ENCODE measurements at regions not wholly inside any gene's neighbourhood (a gene's known extent, or its start where the extent isn't known, plus 50 kb on each side); places are given as distances from the start of the nearest gene placed in this dataset.

- H3K27ac ChIP-seq (ENCODE audit: low read depth in 1 of 2, low read length in 2 of 2), result no peak overlapping the region
- H3K36me3 ChIP-seq (ENCODE audit: control insufficient read depth in 4 of 4, insufficient read depth in 3 of 4, low read depth in 1 of 4, low read length in 3 of 4), result no peaks in the 10 kb centered on the region
- no peak overlapping the region for H3K4me3 ChIP-seq (ENCODE audit: low read depth in 1 of 3, low read length in 3 of 3)
- no peak overlapping the region for H3K9ac ChIP-seq (ENCODE audit: low read depth in 1 of 2, low read length in 2 of 2)
- H3K4me1 ChIP-seq (ENCODE audit: control insufficient read depth in 4 of 4, insufficient read depth in 4 of 4, low read length in 3 of 4), result no peaks in the 10 kb centered on the region
- DNase-seq (ENCODE audit: low spot score), result no peak
- H3K9me3 ChIP-seq (ENCODE audit: control insufficient read depth in 4 of 4, low read length in 3 of 4), result peaks cover 0 to 2% (median 0%) of the 10 kb centered on the region in 4 donors
- TF ChIP-seq ZBTB33 (IDR thresholded peaks at IDR 0.05) (no peak), RXRA (IDR thresholded peaks at IDR 0.05) (no peak)
- peaks cover 0 to 2% (median 0%) of the 10 kb centered on the region in 4 donors for H3K27me3 ChIP-seq (ENCODE audit: control insufficient read depth in 4 of 4, insufficient read depth in 4 of 4, low read length in 3 of 4)
- 81% methylated on average over 12 of the region's 12 CpGs for WGBS
These were observed 476.8 kb upstream of the ADARB2 start for GRCh38 chr10:2214092-2214491.

- Histone ChIP-seq H3K27ac (ENCODE audit: low read depth in 1 of 2, low read length in 2 of 2) (no peak overlapping the region), H3K9ac (ENCODE audit: low read depth in 1 of 2, low read length in 2 of 2) (no peak overlapping the region), H3K4me3 (ENCODE audit: low read depth in 1 of 3, low read length in 3 of 3) (no peak overlapping the region), H3K36me3 (ENCODE audit: control insufficient read depth in 4 of 4, insufficient read depth in 3 of 4, low read depth in 1 of 4, low read length in 3 of 4) (no peaks in the 10 kb centered on the region), H3K4me1 (ENCODE audit: control insufficient read depth in 4 of 4, insufficient read depth in 4 of 4, low read length in 3 of 4) (no peaks in the 10 kb centered on the region), H3K27me3 (ENCODE audit: control insufficient read depth in 4 of 4, insufficient read depth in 4 of 4, low read length in 3 of 4) (peaks cover 0 to 2% (median 0%) of the 10 kb centered on the region in 4 donors), H3K9me3 (ENCODE audit: control insufficient read depth in 4 of 4, low read length in 3 of 4) (peaks cover 0 to 2% (median 0%) of the 10 kb centered on the region in 4 donors)
- WGBS, result 74% methylated on average over 11 of the region's 11 CpGs
- no peak for TF ChIP-seq RXRA (IDR thresholded peaks at IDR 0.05)
- TF ChIP-seq NR2F2 (IDR thresholded peaks at IDR 0.05), result no peak
- no peak for TF ChIP-seq JUND (IDR thresholded peaks at IDR 0.05)
- TF ChIP-seq ZBTB33 (IDR thresholded peaks at IDR 0.05), result no peak
- no peak for DNase-seq (ENCODE audit: low spot score)
These were observed 475.0 kb upstream of the ADARB2 start for GRCh38 chr10:2212244-2212834.

- H3K4me3 ChIP-seq (ENCODE audit: low read depth in 1 of 3, low read length in 3 of 3), result no peak overlapping the region
- peaks cover 0 to 2% (median 0%) of the 10 kb centered on the region in 4 donors for H3K27me3 ChIP-seq (ENCODE audit: control insufficient read depth in 4 of 4, insufficient read depth in 4 of 4, low read length in 3 of 4)
- H3K36me3 ChIP-seq (ENCODE audit: control insufficient read depth in 4 of 4, insufficient read depth in 3 of 4, low read depth in 1 of 4, low read length in 3 of 4), result no peaks in the 10 kb centered on the region
- TF ChIP-seq NR2F2 (IDR thresholded peaks at IDR 0.05), result no peak
- no peak for TF ChIP-seq JUND (IDR thresholded peaks at IDR 0.05)
- TF ChIP-seq FOXA1 (IDR thresholded peaks at IDR 0.05), result no peak
- no peak for TF ChIP-seq ZBTB33 (IDR thresholded peaks at IDR 0.05)
- TF ChIP-seq REST (IDR thresholded peaks at IDR 0.05), result no peak
- no peak for TF ChIP-seq YY1 (IDR thresholded peaks at IDR 0.05)
- TF ChIP-seq RXRA (IDR thresholded peaks at IDR 0.05), result no peak
- no peak for TF ChIP-seq FOXA2 (IDR thresholded peaks at IDR 0.05)
- TF ChIP-seq GABPA (IDR thresholded peaks at IDR 0.05 in 1 of 2, conservative IDR thresholded peaks at IDR 0.05 in 1 of 2), result no peak
- TF ChIP-seq MAX (IDR thresholded peaks at IDR 0.05), result no peak
- no peaks in the 10 kb centered on the region for H3K4me1 ChIP-seq (ENCODE audit: control insufficient read depth in 4 of 4, insufficient read depth in 4 of 4, low read length in 3 of 4)
- H3K27ac ChIP-seq (ENCODE audit: low read depth in 1 of 2, low read length in 2 of 2), result no peak overlapping the region
- no peak overlapping the region for H3K9ac ChIP-seq (ENCODE audit: low read depth in 1 of 2, low read length in 2 of 2)
- H3K9me3 ChIP-seq (ENCODE audit: control insufficient read depth in 4 of 4, low read length in 3 of 4), result peaks cover 0 to under 1% (median 0%) of the 10 kb centered on the region in 4 donors
- DNase-seq (ENCODE audit: low spot score), result no peak
- 21% methylated on average over 7 of the region's 7 CpGs for WGBS
These were observed 472.8 kb upstream of the ADARB2 start for GRCh38 chr10:2210088-2210487.
